GM21576 (cell line): ENCODE measurements at regions not wholly inside any gene's neighbourhood (a gene's known extent, or its start where the extent isn't known, plus 50 kb on each side); places are given as distances from the start of the nearest gene placed in this dataset.
"Not testable (repeated sequence)": the region's sequence is repeated elsewhere in the genome, so short reads cannot be mapped to it uniquely, and the experiment has no call there.

ENCODE experiments used
- ATAC-seq: cut with Tn5 transposase; IDR thresholded peaks from one replicate; pipeline ENCODE4 v1.9.1; 2021; ENCODE audit warnings: mild to moderate bottlenecking, moderate library complexity; ENCODE audit not compliant: unreplicated experiment

GRCh38 chr9:106779796-106780195 lies 83.2 kb upstream of the ZNF462 start:
- no peak for ATAC-seq

- no peak for ATAC-seq
Measured at GRCh38 chr9:106783121-106783520, 79.8 kb upstream of the ZNF462 start.

DNA sequence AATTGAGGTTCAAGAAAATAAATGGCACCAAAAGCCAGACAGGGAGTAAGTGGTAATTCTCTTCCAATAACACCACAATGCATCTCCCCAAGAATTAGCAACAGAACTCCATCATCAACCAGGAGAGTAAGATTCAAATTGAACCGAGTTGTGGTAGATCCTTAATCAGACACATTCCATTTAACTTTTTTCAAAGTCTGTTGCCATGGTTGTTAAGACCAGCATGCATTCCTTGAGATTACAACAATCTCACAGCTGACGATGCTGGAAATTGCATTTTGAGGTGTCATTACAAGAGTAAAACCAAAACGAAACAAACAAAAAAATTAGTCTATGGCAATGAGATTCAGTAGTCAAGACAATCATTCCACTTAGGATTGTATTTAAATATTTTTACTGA lies 78.9 kb upstream of the ZNF462 start:
- no peak for ATAC-seq

GRCh38 chr9:106785200-106785599 lies 77.8 kb upstream of the ZNF462 start:
- ATAC-seq = no peak

DNA sequence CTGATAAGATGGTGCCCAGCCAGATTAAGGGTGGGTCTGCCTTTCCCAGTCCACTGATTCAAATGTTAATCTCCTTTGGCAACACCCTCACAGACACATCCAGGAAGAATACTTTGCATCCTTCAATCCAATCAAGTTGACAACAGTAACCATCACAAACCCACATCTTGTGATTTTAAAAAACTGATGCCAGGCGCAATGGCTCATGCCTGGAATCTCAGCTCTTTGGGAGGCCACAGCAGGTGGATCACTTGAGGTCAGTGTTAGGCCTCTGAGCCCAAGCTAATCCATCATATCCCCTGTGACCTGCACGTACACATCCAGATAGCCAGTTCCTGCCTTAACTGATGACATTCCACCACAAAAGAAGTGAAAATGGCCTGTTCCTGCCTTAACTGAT lies 74.9 kb upstream of the ZNF462 start:
- not testable (repeated sequence) for ATAC-seq

DNA sequence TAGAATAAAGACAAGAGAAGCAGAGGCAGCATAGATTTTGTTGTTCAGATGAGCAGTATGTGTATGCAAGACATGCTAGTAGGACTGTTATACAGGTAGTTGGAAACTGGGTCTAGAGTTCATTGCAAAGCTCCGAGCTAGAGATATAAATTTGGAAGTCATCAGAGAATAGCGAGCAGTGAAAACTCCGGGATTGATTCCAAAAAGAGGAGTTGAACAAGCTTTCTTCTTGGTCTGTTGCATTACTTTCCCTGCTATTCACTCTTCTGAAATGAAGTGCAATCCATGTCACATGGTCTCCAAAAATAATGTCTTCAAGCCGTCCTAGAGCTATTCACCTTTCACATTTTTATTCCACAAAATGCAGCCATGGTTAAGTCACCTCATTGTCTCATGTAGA lies 67.9 kb upstream of the ZNF462 start:
- no peak for ATAC-seq

DNA sequence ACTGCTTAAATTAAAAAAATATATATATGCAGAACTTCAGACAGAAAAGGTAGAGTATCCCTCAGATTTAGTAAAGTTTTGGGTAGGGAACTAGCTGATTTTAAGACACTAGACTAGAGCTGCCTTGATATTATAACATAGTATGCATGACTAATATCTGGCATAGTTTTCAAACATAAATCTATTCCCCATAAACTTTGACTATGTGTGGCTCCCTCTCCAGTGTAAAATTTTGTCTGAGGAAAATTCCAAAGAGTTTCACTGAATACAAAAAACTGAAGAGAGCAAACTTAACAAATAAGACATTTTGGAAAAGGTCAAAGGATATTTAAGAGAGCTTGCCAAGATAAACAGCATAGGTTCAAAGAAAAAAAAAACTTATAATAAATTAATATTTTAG lies 66.2 kb upstream of the ZNF462 start:
- no peak for ATAC-seq

- ATAC-seq = no peak
Measured at GRCh38 chr9:106797299-106797698, 65.7 kb upstream of the ZNF462 start.

- ATAC-seq = no peak
Measured at GRCh38 chr9:106798016-106798799, 64.8 kb upstream of the ZNF462 start.

- no peak for ATAC-seq
Measured at GRCh38 chr9:106799152-106799551, 63.8 kb upstream of the ZNF462 start.

- ATAC-seq = no peak
Measured at GRCh38 chr9:106800701-106801270, 62.2 kb upstream of the ZNF462 start.

DNA sequence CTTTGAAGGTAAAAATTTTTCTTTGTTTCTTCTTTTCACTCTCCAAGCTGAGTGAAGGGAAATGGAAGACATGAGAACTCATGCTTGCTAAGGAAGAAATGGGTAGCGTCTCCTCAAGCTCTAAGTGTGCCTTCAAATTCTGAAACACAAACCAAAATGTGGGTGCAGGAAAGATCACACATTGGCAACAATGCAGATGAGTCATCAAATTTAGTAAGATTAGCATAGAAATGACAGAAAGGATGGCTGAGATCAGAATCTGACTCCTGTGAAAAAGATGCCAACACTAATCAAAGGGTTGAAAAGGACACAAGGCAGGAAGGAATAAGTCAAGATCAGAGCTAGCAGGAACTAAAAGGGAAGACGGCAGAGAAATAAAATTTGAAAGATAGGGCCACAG lies 61.1 kb upstream of the ZNF462 start:
- ATAC-seq = no peak
